IMR-90 (cell line): ENCODE measurements at regions not wholly inside any gene's neighbourhood (a gene's known extent, or its start where the extent isn't known, plus 50 kb on each side); places are given as distances from the start of the nearest gene placed in this dataset.

ENCODE experiments used
- ATAC-seq: fragments of 200-7000 bp; cut with Tn5 transposase; 2 replicates; pipeline ENCODE4 v1.9.1; 2020; ENCODE audit warnings: low read depth, mild to moderate bottlenecking, moderate library complexity
- BruUV-seq: library from RNA; stranded (reverse); fragments of 400-500 nt; replicated peaks from 2 replicates; lab custom pipeline; 2021; lab: Mats Ljungman, UMichigan
- CTCF ChIA-PET: fragments of 300-600 bp; formaldehyde crosslinking; extraction: SDS; loops from one replicate; lab custom pipeline; 2021; ENCODE audit warnings: antibody characterized with exemption; lab: Yijun Ruan, JAX
- POLR2A ChIA-PET: fragments of 300-600 bp; sonication (Branson Sonifier 250); formaldehyde crosslinking; loops from one replicate; lab custom pipeline; 2022; ENCODE audit warnings: antibody characterized with exemption; ENCODE audit not compliant: unreplicated experiment; lab: Charles Lee
- DNase-seq: peaks from one replicate; pipeline ENCODE4 v3.0.0; 2013
- H2AFZ ChIP-seq: replicated peaks from 2 replicates; pipeline ENCODE3; 2013; ENCODE audit warnings: low read length, mild to moderate bottlenecking; ENCODE audit not compliant: poor library complexity
- H2AK5ac ChIP-seq: 2 replicates; pipeline ENCODE4 v1.6.1; 2013; ENCODE audit warnings: low read depth, low read length, inconsistent platforms
- H2AK9ac ChIP-seq: replicated peaks from 2 replicates; pipeline ENCODE3; 2013; ENCODE audit warnings: mild to moderate bottlenecking, low read depth, low read length, moderate library complexity; ENCODE audit not compliant: poor library complexity
- H2BK120ac ChIP-seq: 2 replicates; pipeline ENCODE4 v1.6.1; 2013; ENCODE audit warnings: low read depth, low read length, inconsistent platforms
- H2BK15ac ChIP-seq: 3 replicates; pipeline ENCODE4 v1.6.1; 2013; ENCODE audit warnings: low read depth, low read length, inconsistent platforms
- H2BK20ac ChIP-seq: 2 replicates; pipeline ENCODE4 v1.6.1; 2013; ENCODE audit warnings: low read depth, mild to moderate bottlenecking, inconsistent platforms, low read length, moderate library complexity
- H2BK5ac ChIP-seq: 2 replicates; pipeline ENCODE4 v1.6.1; 2013; ENCODE audit warnings: mild to moderate bottlenecking, low read depth, low read length, inconsistent platforms; ENCODE audit not compliant: poor library complexity, severe bottlenecking
- H3K14ac ChIP-seq: replicated peaks from 2 replicates; pipeline ENCODE4 v1.6.1; 2013; ENCODE audit warnings: low read depth, low read length, inconsistent platforms
- H3K18ac ChIP-seq: 2 replicates; pipeline ENCODE4 v1.6.1; 2013; ENCODE audit warnings: low read depth, low read length, control low read depth
- H3K23ac ChIP-seq: 2 replicates; pipeline ENCODE4 v1.6.1; 2013; ENCODE audit warnings: low read depth, low read length, inconsistent platforms
- H3K27ac ChIP-seq: 2 replicates; pipeline ENCODE4 v1.5.1; 2013; ENCODE audit warnings: mild to moderate bottlenecking, control low read depth, low read length; ENCODE audit not compliant: insufficient read depth
- H3K27me3 ChIP-seq: 2 replicates; pipeline ENCODE4 v1.6.1; 2013; ENCODE audit warnings: low read length; ENCODE audit not compliant: control insufficient read depth, insufficient read depth
- H3K36me3 ChIP-seq: 2 replicates; pipeline ENCODE4 v1.6.1; 2013; ENCODE audit warnings: low read length, mixed read lengths; ENCODE audit not compliant: control insufficient read depth, insufficient read depth
- H3K4ac ChIP-seq: 2 replicates; pipeline ENCODE4 v1.6.1; 2013; ENCODE audit warnings: low read depth, low read length, inconsistent platforms
- H3K4me1 ChIP-seq: 2 replicates; pipeline ENCODE4 v1.6.1; 2013; ENCODE audit warnings: low read length, mixed read lengths; ENCODE audit not compliant: control insufficient read depth, insufficient read depth
- H3K4me2 ChIP-seq: 2 replicates; pipeline ENCODE4 v1.6.1; 2013; ENCODE audit warnings: low read depth, mild to moderate bottlenecking, control low read depth, low read length, moderate library complexity
- H3K4me3 ChIP-seq: 2 replicates; pipeline ENCODE4 v1.5.1; 2013; ENCODE audit warnings: low read depth, mild to moderate bottlenecking, control low read depth, low read length, moderate library complexity; ENCODE audit not compliant: insufficient read depth
- H3K56ac ChIP-seq: 2 replicates; pipeline ENCODE4 v1.6.1; 2013; ENCODE audit warnings: low read length, inconsistent platforms; ENCODE audit not compliant: insufficient read depth; ENCODE audit errors: extremely low read depth
- H3K79me1 ChIP-seq, 2 experiments: 2 replicates each; pipeline ENCODE4 v1.6.1; 2013; ENCODE audit warnings: low read length in 2 of 2, inconsistent platforms in 1 of 2, low read depth in 1 of 2
- H3K9ac ChIP-seq: 2 replicates; pipeline ENCODE4 v1.6.1; 2013; ENCODE audit warnings: low read depth, low read length, control low read depth
- H3K9me1 ChIP-seq: 2 replicates; pipeline ENCODE4 v1.6.1; 2013; ENCODE audit warnings: low read length, inconsistent platforms; ENCODE audit not compliant: insufficient read depth
- H3K9me3 ChIP-seq: 2 replicates; pipeline ENCODE4 v1.6.1; 2013; ENCODE audit warnings: low read length; ENCODE audit not compliant: control insufficient read depth, insufficient read depth
- H4K20me1 ChIP-seq: 2 replicates; pipeline ENCODE4 v1.6.1; 2013; ENCODE audit warnings: low read length, inconsistent platforms; ENCODE audit not compliant: insufficient read depth
- H4K5ac ChIP-seq: 2 replicates; pipeline ENCODE4 v1.6.1; 2013; ENCODE audit warnings: mild to moderate bottlenecking, low read depth, low read length, control low read depth
- H4K8ac ChIP-seq, 2 experiments: 2 replicates each; pipeline ENCODE4 v1.6.1; 2013; ENCODE audit warnings: low read depth in 2 of 2, low read length in 2 of 2, control low read depth in 1 of 2, inconsistent platforms in 1 of 2
- H4K91ac ChIP-seq: 2 replicates; pipeline ENCODE4 v1.6.1; 2013; ENCODE audit warnings: low read depth, low read length, inconsistent platforms; ENCODE audit not compliant: insufficient read depth
- BHLHE40 ChIP-seq: fragments of 150-350 bp; IDR thresholded peaks from 2 replicates; pipeline ENCODE4 v1.6.1; 2016; ENCODE audit warnings: mild to moderate bottlenecking, low read depth, low read length
- CEBPB ChIP-seq: IDR thresholded peaks from 2 replicates; pipeline ENCODE4 v1.6.1; 2012; ENCODE audit warnings: low read depth, low read length, improper control_type of control experiment
- CHD1 ChIP-seq: IDR thresholded peaks from 2 replicates; pipeline ENCODE4 v1.6.1; 2012; ENCODE audit warnings: low read depth, low read length, improper control_type of control experiment
- FOS ChIP-seq: fragments of 150-350 bp; IDR thresholded peaks from 2 replicates; pipeline ENCODE4 v1.6.1; 2016; ENCODE audit warnings: low read depth, low read length
- MAFK ChIP-seq: IDR thresholded peaks from 2 replicates; pipeline ENCODE4 v1.6.1; 2012; ENCODE audit warnings: low read depth, low read length, improper control_type of control experiment
- MAZ ChIP-seq: IDR thresholded peaks from 2 replicates; pipeline ENCODE4 v1.6.1; 2012; ENCODE audit warnings: low read depth, mild to moderate bottlenecking, low read length, improper control_type of control experiment, moderate library complexity, borderline replicate concordance
- MXI1 ChIP-seq: IDR thresholded peaks from 2 replicates; pipeline ENCODE4 v1.6.1; 2012; ENCODE audit warnings: low read depth, mild to moderate bottlenecking, low read length, moderate library complexity, borderline replicate concordance
- NFE2L2 ChIP-seq: fragments of 150-350 bp; IDR thresholded peaks from 2 replicates; pipeline ENCODE4 v1.6.1; 2016; ENCODE audit warnings: low read depth, mild to moderate bottlenecking, low read length
- POLR2A ChIP-seq: IDR thresholded peaks from 2 replicates; pipeline ENCODE4 v1.6.1; 2012; ENCODE audit warnings: mild to moderate bottlenecking, low read depth, low read length
- RAD21 ChIP-seq: IDR thresholded peaks from 2 replicates; pipeline ENCODE4 v1.6.1; 2012; ENCODE audit warnings: low read length, improper control_type of control experiment
- RCOR1 ChIP-seq: IDR thresholded peaks from 2 replicates; pipeline ENCODE4 v1.6.1; 2012; ENCODE audit warnings: mild to moderate bottlenecking, low read length, improper control_type of control experiment; ENCODE audit not compliant: insufficient replicate concordance
- RFX5 ChIP-seq: IDR thresholded peaks from 2 replicates; pipeline ENCODE4 v1.8.0; 2012; ENCODE audit warnings: low read depth, mild to moderate bottlenecking, low read length, moderate library complexity
- SMC3 ChIP-seq: fragments of 150-350 bp; IDR thresholded peaks from 2 replicates; pipeline ENCODE4 v1.6.1; 2016; ENCODE audit warnings: low read depth, mild to moderate bottlenecking, antibody characterized with exemption, low read length, moderate library complexity
- WGBS, 2 experiments: methylation state at CpG; one replicate each; pipeline versions ENCODE4 v1.1.5 to v1.1.7; 2013; ENCODE audit warnings: missing lambda C conversion rate in 2 of 2; ENCODE audit not compliant: insufficient read length in 1 of 2; ENCODE audit errors: extremely low coverage in 2 of 2; 5-methylcytosine and 5-hydroxymethylcytosine counted together
- dilution Hi-C: fragments of 300-500 bp; cut with HindIII; formaldehyde crosslinking; loops from one replicate; pipeline ENCODE4 v1.14.3; 2018; ENCODE audit warnings: low sequenced_read_pairs; ENCODE audit not compliant: unreplicated experiment
- in situ Hi-C: fragments of 300-500 bp; cut with MboI; formaldehyde crosslinking; loops from 3 replicates; pipeline ENCODE4 v1.14.3; 2019; ENCODE audit warnings: low sequenced_read_pairs, inconsistent platforms, mixed read lengths
- intact Hi-C: fragments of 100-400 bp; cut with micrococcal nuclease; formaldehyde crosslinking; loops from 2 replicates; pipeline ENCODE4 v1.10.0; 2022
- TF ChIP-seq, protein P1 (sequence below): fragments of 150-350 bp; IDR thresholded peaks from 2 replicates; pipeline ENCODE4 v1.6.1; 2017; ENCODE audit warnings: mild to moderate bottlenecking, antibody characterized with exemption, low read length, low read depth
- TF ChIP-seq, protein P2 (sequence below): fragments of 150-350 bp; IDR thresholded peaks from 2 replicates; pipeline ENCODE4 v1.6.1; 2016; ENCODE audit warnings: low read depth, mild to moderate bottlenecking, low read length, moderate library complexity, borderline replicate concordance

DNA sequence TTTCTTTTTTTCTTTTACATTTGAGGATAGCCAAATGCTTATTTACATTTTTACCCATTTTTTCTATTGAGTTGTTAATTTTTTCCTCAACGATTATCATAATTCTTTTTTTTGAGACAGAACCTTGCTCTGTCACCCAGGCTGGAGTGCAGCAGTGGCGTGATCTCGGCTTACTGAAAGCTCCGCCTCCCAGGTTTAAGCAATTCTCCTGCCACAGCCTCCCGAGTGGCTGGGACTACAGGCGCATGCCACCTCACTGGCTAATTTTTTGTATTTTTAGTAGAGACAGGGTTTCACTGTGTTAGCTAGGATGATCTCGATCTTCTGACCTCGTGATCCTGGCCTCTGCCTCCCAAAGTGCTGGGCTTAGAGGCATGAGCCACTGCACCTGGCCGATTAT, 208.7 kb downstream of the LIG4 start:
- H3K14ac ChIP-seq: no peak overlapping the region
- H3K23ac ChIP-seq: no peak overlapping the region
- POLR2A ChIA-PET: no interaction called here
- TF ChIP-seq CHD1: no peak
- no peak for TF ChIP-seq BHLHE40
- TF ChIP-seq MXI1: no peak
- TF ChIP-seq FOS: no peak
- TF ChIP-seq, protein P1, sequence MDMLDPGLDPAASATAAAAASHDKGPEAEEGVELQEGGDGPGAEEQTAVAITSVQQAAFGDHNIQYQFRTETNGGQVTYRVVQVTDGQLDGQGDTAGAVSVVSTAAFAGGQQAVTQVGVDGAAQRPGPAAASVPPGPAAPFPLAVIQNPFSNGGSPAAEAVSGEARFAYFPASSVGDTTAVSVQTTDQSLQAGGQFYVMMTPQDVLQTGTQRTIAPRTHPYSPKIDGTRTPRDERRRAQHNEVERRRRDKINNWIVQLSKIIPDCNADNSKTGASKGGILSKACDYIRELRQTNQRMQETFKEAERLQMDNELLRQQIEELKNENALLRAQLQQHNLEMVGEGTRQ: no peak
- no peak for TF ChIP-seq SMC3
- no peak for TF ChIP-seq NFE2L2
- no peak for TF ChIP-seq MAZ
- no peak for TF ChIP-seq POLR2A
- no peak for TF ChIP-seq MAFK
- TF ChIP-seq RFX5: no peak
- TF ChIP-seq, protein P2, sequence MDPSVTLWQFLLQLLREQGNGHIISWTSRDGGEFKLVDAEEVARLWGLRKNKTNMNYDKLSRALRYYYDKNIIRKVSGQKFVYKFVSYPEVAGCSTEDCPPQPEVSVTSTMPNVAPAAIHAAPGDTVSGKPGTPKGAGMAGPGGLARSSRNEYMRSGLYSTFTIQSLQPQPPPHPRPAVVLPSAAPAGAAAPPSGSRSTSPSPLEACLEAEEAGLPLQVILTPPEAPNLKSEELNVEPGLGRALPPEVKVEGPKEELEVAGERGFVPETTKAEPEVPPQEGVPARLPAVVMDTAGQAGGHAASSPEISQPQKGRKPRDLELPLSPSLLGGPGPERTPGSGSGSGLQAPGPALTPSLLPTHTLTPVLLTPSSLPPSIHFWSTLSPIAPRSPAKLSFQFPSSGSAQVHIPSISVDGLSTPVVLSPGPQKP: no peak
- no peak for TF ChIP-seq RAD21
- TF ChIP-seq CEBPB: no peak
- TF ChIP-seq RCOR1: no peak
- H2BK120ac ChIP-seq: no peak overlapping the region
- no peaks in the 10 kb centered on the region for H3K79me1 ChIP-seq
- no peak for DNase-seq
- no peak overlapping the region for H3K4ac ChIP-seq
- no peak overlapping the region for H3K56ac ChIP-seq
- no peak overlapping the region for H3K4me2 ChIP-seq
- peaks cover 2% of the 10 kb centered on the region for H3K27me3 ChIP-seq
- H3K18ac ChIP-seq: no peak overlapping the region
- H4K5ac ChIP-seq: no peak overlapping the region
- H3K9me3 ChIP-seq: no peaks in the 10 kb centered on the region
- H3K4me3 ChIP-seq: no peak overlapping the region
- CTCF ChIA-PET: no interaction called here
- H2AK9ac ChIP-seq: no peak overlapping the region
- H3K9me1 ChIP-seq: no peaks in the 10 kb centered on the region
- dilution Hi-C loops (no loop called here), in situ Hi-C loops (no loop called here), intact Hi-C loops (no loop called here)
- H3K27ac ChIP-seq: no peak overlapping the region
- no peak overlapping the region for H2BK15ac ChIP-seq
- H4K20me1 ChIP-seq: no peaks in the 10 kb centered on the region
- H4K91ac ChIP-seq: no peak overlapping the region
- H3K4me1 ChIP-seq: no peaks in the 10 kb centered on the region
- no CpG with 5 or more reads among the region's 9 CpGs for WGBS, 2 experiments
- H2BK5ac ChIP-seq: no peak overlapping the region
- H2AFZ ChIP-seq: no peak overlapping the region
- BruUV-seq: no TSS peak
- no peak for ATAC-seq
- no peak overlapping the region for H4K8ac ChIP-seq
- no peak overlapping the region for H2BK20ac ChIP-seq
- no peak overlapping the region for H2AK5ac ChIP-seq
- no peaks in the 10 kb centered on the region for H3K36me3 ChIP-seq
- H3K9ac ChIP-seq: no peak overlapping the region
